ENCODE measurements at regions not wholly inside any gene's neighbourhood (a gene's known extent, or its start where the extent isn't known, plus 50 kb on each side); places are given as distances from the start of the nearest gene placed in this dataset.

DNA sequence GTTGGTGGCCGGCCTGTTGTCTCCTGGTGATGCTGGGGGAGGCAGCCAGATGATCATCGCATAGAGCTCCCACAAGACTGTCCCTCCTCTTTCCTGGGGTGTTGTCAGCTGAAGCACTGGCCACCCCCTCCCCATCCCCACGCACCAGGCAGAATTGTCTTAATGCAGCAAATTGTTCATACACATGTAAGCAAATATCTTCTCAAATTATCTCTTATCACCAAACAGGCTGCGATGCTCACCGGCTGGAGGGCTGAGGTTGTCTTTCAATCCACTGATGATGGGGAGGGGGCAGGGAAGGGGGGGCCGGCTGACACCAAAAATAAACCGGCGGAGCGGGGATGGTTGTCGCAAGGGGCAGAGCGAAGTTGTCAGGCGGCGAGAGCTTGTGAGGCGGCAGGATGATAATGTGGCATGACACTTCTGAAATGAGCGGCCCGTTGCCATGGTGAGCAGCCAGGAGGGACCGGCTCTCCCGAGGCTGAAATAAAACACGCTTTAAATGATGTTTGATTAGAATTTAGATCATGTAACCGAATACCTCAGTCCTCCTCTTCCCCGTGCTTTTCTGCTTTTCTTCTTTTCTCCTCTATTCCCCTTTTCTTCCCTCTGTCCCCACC, 59.8 kb downstream of the MRM1 start:
- H3K4me3 ChIP-seq (ENCODE audit: low read depth, low read length): no peak overlapping the region

- H3K4me3 ChIP-seq (ENCODE audit: low read depth, low read length): no peak overlapping the region
Observed at GRCh38 chr17:36661688-36662087, 60.3 kb downstream of the MRM1 start.

DNA sequence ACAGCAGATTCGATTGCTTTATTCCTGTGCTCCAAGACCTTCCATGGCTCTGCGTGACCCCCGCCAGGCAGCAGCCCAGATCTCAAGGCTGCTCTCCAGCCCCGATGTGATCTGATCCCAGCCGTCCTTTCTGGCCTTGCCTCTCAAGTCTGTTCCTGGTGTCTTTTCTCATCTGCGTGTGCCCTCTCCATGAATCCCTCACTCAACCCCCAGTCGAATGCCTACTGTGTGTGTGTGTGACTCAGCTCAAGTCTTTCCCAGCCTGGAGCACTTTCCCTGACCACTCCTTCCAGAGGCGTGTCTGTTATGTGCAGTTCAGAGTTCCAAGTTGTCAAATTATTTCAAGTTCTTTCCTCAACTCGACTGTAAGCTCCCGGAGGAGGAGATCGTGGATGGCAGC, 64.0 kb downstream of the MRM1 start:
- H3K4me3 ChIP-seq (ENCODE audit: low read depth, low read length): no peak overlapping the region

GRCh38 chr17:36667922-36668321, 66.5 kb downstream of the MRM1 start:
- no peak overlapping the region for H3K4me3 ChIP-seq (ENCODE audit: low read depth, low read length)

DNA sequence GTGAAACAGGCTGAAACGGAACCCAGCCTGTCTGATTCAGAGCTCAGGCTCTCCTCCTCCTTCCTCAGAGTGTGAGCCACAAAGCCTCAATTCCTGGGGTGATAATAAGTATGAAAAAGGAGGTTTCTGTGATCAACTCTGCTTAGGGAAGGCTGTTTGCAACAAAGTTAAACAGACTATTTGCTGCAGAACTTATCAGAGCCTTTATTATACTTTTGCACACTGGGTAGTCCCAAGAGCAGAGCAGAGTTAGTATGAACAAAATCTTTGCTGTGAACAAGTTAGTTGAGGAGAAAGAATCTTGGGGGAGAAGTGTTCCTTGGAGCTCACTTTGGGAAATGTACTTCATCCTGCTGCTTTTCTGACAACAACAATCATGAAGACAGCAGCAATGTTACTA, 67.4 kb downstream of the MRM1 start:
- H3K4me3 ChIP-seq (ENCODE audit: low read depth, low read length): no peak overlapping the region

GRCh38 chr17:36671144-36671543, 69.8 kb downstream of the MRM1 start:
- H3K4me3 ChIP-seq (ENCODE audit: low read depth, low read length): no peak overlapping the region

GRCh38 chr17:36672403-36672918, 71.1 kb downstream of the MRM1 start:
- H3K4me3 ChIP-seq (ENCODE audit: low read depth, low read length): no peak overlapping the region

DNA sequence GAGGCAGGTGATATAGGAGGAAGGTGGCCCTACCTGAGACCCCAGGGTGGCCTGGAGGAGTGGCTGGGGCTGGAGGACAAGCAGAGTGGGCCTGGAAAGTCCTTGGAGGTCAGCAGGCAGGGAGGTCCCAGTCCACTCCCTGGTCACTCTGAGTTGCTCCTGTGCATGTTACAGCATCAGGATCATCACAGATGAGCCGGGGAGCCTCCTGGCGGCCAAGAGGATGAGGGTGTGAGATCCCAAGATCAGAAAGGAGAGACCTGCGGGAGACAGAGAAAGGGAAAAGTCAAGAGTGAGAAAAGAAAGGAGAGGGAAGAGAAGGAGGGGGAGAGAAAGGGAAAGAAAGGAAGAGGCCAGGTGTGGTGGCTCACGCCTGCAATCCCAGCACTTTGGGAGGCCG, 71.7 kb downstream of the MRM1 start:
- H3K4me3 ChIP-seq (ENCODE audit: low read depth, low read length): no peak overlapping the region

DNA sequence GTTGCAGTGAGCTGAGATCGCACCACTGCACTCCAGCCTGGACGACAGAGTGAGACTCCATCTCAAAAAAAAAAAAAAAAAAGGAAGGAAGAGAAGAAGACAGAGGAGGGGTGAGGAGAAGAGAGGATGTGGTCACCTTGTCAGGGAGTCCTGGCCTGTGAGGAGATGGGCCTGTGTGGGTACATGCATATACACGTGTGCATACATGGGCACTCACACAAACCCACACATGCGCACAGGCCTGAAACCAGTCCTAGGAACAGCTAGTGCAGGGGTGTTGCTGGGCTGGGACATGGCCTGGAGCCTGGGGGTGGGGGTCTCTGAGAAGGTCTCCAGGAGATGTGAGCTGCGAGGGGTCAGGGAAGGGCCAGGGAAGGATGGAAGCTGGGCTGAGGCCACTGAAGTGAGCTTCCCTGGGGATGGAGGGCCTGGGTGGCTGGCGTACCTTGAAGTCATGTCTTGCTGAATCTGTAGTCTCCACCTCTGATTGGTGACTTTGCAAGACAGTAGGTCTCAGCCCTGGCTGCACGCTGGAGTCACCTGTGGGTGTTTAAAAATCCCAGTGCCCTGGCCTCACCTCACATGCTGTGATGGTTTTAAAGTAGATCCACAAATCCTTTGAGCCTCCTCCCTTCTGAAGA, 72.4 kb downstream of the MRM1 start:
- H3K4me3 ChIP-seq (ENCODE audit: low read depth, low read length): no peak overlapping the region

- H3K4me3 ChIP-seq (ENCODE audit: low read depth, low read length): no peak overlapping the region
Observed at GRCh38 chr17:36674278-36674650, 72.9 kb downstream of the MRM1 start.

GRCh38 chr17:36675250-36675649, 73.9 kb downstream of the MRM1 start:
- H3K4me3 ChIP-seq (ENCODE audit: low read depth, low read length): no peak overlapping the region

DNA sequence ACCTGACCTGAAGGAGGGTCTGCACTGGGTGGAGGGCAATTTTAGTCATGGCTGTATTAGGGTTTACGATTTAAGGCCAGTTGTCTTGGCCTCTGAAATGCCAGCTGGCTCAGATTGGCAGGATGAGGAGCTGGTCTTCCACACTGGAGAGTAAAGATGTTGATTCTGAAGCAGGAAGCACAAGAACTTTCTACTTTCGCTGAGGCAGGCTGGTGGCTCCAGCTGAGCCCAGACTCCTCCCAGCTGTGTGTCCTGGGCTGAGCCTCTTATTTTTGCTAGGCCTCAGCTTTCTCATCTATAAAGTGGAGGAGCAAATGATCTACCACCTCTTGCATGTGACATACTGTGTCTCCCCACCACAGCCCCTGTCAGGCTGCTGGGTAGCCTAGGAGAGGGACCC, 74.4 kb downstream of the MRM1 start:
- H3K4me3 ChIP-seq (ENCODE audit: low read depth, low read length): no peak overlapping the region

- no peak overlapping the region for H3K4me3 ChIP-seq (ENCODE audit: low read depth, low read length)
Observed at GRCh38 chr17:36679815-36680467, 78.6 kb downstream of the MRM1 start.

DNA sequence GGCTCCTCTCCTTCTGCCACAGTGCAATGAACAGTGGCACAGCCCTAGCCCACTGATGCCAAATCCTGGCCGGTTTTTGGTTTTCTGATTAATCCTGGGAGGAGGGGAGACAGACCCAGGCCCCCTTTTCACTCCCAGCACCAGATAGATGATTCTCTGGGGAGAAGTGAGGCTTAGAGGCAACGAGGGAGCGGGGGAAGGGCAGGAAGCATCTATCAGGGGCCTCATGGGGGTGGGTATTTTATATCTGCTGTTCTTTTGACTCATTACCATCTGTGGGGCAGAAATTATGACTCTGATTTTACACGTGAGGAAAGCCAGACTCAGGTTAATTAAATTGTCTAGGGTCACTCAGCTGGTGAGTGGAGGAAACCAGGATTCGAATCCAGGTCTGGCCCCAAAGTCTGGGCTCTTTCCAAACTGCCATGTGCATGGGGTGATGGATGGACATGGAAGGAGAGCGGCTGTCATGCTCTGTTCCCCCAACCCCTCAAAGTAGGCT, 79.4 kb downstream of the MRM1 start:
- no peak overlapping the region for H3K4me3 ChIP-seq (ENCODE audit: low read depth, low read length)

DNA sequence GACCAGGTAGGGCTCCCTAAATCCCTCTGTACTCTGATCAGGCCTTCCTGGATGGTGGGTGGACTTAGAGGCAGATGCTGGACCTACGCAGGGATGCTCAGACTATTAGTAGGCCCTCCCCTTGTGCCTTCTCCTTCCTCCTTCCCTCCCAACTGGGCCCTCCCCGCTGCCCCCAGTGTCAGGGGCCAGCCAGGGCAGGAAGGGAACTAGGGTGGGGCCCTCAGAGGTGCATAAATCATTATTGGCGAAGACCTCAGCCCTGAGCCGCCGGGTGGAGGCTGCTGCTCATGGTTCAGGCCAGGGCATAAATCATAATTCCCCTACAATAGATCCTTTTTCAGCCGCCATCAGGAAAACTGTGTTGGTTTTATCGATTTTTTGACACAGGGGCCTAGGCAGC, 81.4 kb downstream of the MRM1 start:
- no peak overlapping the region for H3K4me3 ChIP-seq (ENCODE audit: low read depth, low read length)

DNA sequence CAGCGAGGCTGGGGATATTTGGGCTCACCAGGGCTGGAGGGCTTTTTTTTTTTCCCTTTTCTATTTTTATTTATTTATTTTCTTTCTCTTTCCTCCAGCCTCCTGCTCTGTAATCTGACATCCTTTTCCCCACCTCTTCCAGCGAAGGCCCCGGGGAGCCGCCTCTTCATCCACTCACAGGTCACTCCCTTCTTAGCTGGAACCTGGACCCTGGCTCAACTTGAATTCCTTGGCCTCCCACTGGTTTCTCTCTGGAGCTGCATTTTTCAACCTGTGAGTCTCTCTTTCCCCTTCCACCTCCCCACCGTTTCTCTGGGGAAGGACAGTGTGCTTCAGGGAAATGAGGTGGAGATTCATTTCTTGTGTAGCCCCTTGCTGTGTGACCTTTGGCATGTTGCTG, 82.0 kb downstream of the MRM1 start:
- H3K4me3 ChIP-seq (ENCODE audit: low read depth, low read length): no peak overlapping the region

DNA sequence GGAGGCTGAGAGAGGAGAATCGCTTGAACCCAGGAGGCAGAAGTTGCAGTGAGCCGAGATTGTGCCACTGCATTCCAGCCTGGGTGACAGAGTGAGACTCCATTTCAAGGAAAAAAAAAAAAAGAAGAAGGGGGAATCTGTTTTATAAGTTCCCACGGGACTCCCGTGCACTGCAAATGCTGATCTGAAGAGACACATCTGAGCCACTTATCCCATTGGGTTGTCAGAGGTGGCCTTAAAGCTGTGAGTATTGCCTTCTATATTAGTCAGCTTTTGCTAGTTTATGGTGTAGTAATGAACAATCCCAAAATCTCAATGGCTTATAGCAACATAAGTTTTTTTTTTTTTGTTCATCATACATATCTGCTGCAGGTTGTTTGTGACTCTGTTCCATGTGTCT, 82.8 kb downstream of the MRM1 start:
- no peak overlapping the region for H3K4me3 ChIP-seq (ENCODE audit: low read depth, low read length)

GRCh38 chr17:36686123-36686669, 84.8 kb downstream of the MRM1 start:
- no peak overlapping the region for H3K4me3 ChIP-seq (ENCODE audit: low read depth, low read length)

DNA sequence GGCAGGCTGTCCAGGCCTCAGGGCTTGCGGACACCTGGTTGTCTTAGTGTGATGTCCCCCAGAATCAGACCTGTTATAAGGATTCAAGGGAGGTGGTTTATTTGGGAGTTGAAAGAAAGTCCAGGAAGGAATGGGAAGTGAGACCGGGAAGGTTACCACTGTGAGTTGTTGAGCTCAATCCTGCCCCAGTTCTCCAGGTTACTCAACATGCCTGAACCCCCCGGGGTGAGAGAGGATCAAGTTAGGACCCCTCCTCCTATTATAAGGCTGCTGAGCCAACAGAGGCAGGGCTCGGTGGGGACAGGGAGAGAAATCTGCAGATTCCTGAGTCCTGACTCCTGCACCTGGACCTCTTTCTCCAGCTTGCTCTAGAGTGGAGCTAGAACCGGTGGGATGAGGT, 86.4 kb downstream of the MRM1 start:
- H3K4me3 ChIP-seq (ENCODE audit: low read depth, low read length): no peak overlapping the region

- H3K4me3 ChIP-seq (ENCODE audit: low read depth, low read length): no peak overlapping the region
Observed at GRCh38 chr17:36689089-36689667, 87.8 kb downstream of the MRM1 start.

DNA sequence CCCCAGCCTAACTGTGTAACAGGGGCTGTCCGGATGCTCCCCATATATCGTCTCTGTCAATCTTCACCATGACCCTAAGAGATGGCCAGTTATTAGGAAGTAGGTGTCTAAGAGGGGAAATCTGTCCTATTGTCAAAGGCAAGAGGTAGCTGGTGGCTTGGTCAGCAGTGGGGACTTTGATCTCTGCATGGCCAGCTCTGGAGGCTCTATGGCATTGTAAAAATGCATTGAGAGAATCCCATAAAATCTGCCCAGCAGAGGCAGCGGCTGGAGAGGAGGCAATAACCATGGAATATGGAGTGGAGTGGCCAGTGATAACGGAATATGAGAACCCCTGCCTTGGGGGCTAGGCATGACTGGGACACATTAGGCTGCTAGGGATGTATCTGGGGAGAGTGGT, 88.8 kb downstream of the MRM1 start:
- no peak overlapping the region for H3K4me3 ChIP-seq (ENCODE audit: low read depth, low read length)

GRCh38 chr17:36691606-36692005, 90.2 kb downstream of the MRM1 start:
- H3K4me3 ChIP-seq (ENCODE audit: low read depth, low read length): no peak overlapping the region

All from iPS-11a (cell line).